Fibroblast of lung (primary cell): ENCODE measurements at regions not wholly inside any gene's neighbourhood (a gene's known extent, or its start where the extent isn't known, plus 50 kb on each side); places are given as distances from the start of the nearest gene placed in this dataset.

Experiments
- DNase-seq, 2 donors: peaks; one replicate each; pipeline versions ENCODE4 v3.0.0 to v3.0.0-alpha.2; 2010; ENCODE audit warnings: low read depth in 2 of 2
- H2AFZ ChIP-seq: 2 replicates; pipeline ENCODE4 v1.5.1; 2012; ENCODE audit warnings: low read length, control low read depth, inconsistent platforms
- H3K27ac ChIP-seq: 2 replicates; pipeline ENCODE4 v1.5.1; 2011; ENCODE audit warnings: low read length, control low read depth; ENCODE audit not compliant: insufficient read depth
- H3K27me3 ChIP-seq: 2 replicates; pipeline ENCODE4 v1.5.1; 2011; ENCODE audit warnings: mild to moderate bottlenecking, low read length; ENCODE audit not compliant: control insufficient read depth, insufficient read depth
- H3K36me3 ChIP-seq: 2 replicates; pipeline ENCODE4 v1.5.1; 2011; ENCODE audit warnings: low read length; ENCODE audit not compliant: control insufficient read depth, insufficient read depth
- H3K4me1 ChIP-seq: 2 replicates; pipeline ENCODE4 v1.5.1; 2011; ENCODE audit warnings: low read length; ENCODE audit not compliant: control insufficient read depth, insufficient read depth; ENCODE audit errors: extremely low read depth
- H3K4me2 ChIP-seq: 2 replicates; pipeline ENCODE4 v1.5.1; 2011; ENCODE audit warnings: low read length, control low read depth; ENCODE audit not compliant: insufficient read depth; ENCODE audit errors: extremely low read depth
- H3K4me3 ChIP-seq, 4 experiments: fragments of 200-600 bp in 1 of 4; sonication (generic) in 1 of 4; replicated peaks in 1 of 4; 2 replicates each; pipeline ENCODE4 v1.5.1; 2011 to 2016; ENCODE audit warnings: low read length in 4 of 4, low read depth in 3 of 4, mild to moderate bottlenecking in 3 of 4, control low read depth in 2 of 4, inconsistent platforms in 1 of 4, mixed read lengths in 1 of 4; ENCODE audit not compliant: insufficient read depth in 1 of 4; ENCODE audit errors: control extremely low read depth in 1 of 4
- H3K79me2 ChIP-seq: 2 replicates; pipeline ENCODE4 v1.5.1; 2012; ENCODE audit warnings: mild to moderate bottlenecking, low read length, inconsistent platforms; ENCODE audit not compliant: control insufficient read depth, insufficient read depth
- H3K9ac ChIP-seq: 2 replicates; pipeline ENCODE4 v1.5.1; 2011; ENCODE audit warnings: mild to moderate bottlenecking, low read length, control low read depth; ENCODE audit not compliant: insufficient read depth
- H3K9me3 ChIP-seq: 2 replicates; pipeline ENCODE4 v1.5.1; 2012; ENCODE audit warnings: low read depth, low read length; ENCODE audit not compliant: control insufficient read depth, insufficient read depth
- H4K20me1 ChIP-seq: 2 replicates; pipeline ENCODE4 v1.5.1; 2011; ENCODE audit warnings: low read length; ENCODE audit not compliant: control insufficient read depth, insufficient read depth; ENCODE audit errors: extremely low read depth
- EZH2 ChIP-seq: IDR thresholded peaks from 2 replicates; pipeline ENCODE4 v1.5.1; 2012; ENCODE audit warnings: low read length, control low read depth, mild to moderate bottlenecking; ENCODE audit errors: missing control alignments
- TF ChIP-seq, protein P1 (sequence below), 2 donors: IDR thresholded peaks in 1 of 2; conservative IDR thresholded peaks in 1 of 2; 1 replicate in 1 of 2; 2 replicates in 1 of 2; pipeline ENCODE4 v1.5.1; 2011 to 2012; ENCODE audit warnings: low read length in 2 of 2, control low read depth in 1 of 2, inconsistent platforms in 1 of 2, low read depth in 1 of 2, mild to moderate bottlenecking in 1 of 2

DNA sequence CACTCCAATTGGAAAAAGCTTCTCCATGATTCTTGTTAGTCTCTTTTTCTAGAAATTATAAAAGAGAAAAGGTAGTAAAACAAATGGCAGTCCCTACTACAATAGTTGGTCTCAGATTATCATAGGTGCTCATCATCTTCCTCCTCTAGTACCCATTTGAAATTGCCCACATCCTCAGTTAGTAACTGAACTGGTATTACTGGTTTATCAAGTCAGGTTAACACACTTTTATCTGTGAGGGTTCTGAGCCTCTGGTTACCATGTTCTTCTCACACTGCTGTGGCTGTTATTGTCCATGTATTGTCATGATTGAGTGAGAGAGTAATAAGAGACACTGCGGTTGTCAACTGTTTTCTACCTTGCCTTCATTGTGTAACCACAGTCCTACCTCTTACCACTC is 901.7 kb downstream of the TLE1 start:
- Histone ChIP-seq H3K4me3 (no peak overlapping the region), H3K27ac (no peak overlapping the region), H3K27me3 (no peaks in the 10 kb centered on the region), H2AFZ (no peak overlapping the region), H3K36me3 (no peaks in the 10 kb centered on the region), H3K9me3 (no peaks in the 10 kb centered on the region), H3K4me2 (no peak overlapping the region), H4K20me1 (no peaks in the 10 kb centered on the region), H3K4me1 (no peaks in the 10 kb centered on the region), H3K9ac (no peak overlapping the region), H3K79me2 (no peaks in the 10 kb centered on the region)
- DNase-seq: no peak
- TF ChIP-seq EZH2: no peak
- TF ChIP-seq, protein P1, sequence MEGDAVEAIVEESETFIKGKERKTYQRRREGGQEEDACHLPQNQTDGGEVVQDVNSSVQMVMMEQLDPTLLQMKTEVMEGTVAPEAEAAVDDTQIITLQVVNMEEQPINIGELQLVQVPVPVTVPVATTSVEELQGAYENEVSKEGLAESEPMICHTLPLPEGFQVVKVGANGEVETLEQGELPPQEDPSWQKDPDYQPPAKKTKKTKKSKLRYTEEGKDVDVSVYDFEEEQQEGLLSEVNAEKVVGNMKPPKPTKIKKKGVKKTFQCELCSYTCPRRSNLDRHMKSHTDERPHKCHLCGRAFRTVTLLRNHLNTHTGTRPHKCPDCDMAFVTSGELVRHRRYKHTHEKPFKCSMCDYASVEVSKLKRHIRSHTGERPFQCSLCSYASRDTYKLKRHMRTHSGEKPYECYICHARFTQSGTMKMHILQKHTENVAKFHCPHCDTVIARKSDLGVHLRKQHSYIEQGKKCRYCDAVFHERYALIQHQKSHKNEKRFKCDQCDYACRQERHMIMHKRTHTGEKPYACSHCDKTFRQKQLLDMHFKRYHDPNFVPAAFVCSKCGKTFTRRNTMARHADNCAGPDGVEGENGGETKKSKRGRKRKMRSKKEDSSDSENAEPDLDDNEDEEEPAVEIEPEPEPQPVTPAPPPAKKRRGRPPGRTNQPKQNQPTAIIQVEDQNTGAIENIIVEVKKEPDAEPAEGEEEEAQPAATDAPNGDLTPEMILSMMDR (conservative IDR thresholded peaks at IDR 0.05 in 1 of 2, IDR thresholded peaks at IDR 0.05 in 1 of 2; ENCODE audit: low read depth in 1 of 2, low read length in 2 of 2): no peak

DNA sequence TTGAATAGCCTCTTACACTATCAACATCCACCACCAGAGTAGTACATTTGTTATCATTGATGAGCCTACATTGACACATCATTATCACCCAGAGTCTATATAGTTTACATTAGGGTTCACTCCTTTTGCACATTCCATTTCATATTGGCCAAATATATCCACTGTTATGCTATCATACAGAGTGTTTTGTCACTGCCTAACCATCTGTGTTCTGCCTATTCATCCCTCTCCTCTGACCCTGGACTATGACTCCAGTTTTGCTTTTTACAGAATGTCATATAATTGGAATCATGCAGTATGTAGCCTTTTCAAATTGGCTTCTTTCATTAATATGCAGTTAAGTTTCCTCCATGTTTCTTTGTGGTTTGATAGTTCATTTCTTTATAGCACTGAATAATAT is 904.7 kb downstream of the TLE1 start:
- DNase-seq: no peak
- H3K4me3 ChIP-seq: no peak overlapping the region
- no peaks in the 10 kb centered on the region for H3K4me1 ChIP-seq
- TF ChIP-seq EZH2: no peak
- TF ChIP-seq, protein P1 (conservative IDR thresholded peaks at IDR 0.05 in 1 of 2, IDR thresholded peaks at IDR 0.05 in 1 of 2; ENCODE audit: low read depth in 1 of 2, low read length in 2 of 2): no peak
- no peak overlapping the region for H3K27ac ChIP-seq
- no peaks in the 10 kb centered on the region for H3K36me3 ChIP-seq
- no peak overlapping the region for H3K9ac ChIP-seq
- no peak overlapping the region for H2AFZ ChIP-seq
- H3K27me3 ChIP-seq: no peaks in the 10 kb centered on the region
- no peak overlapping the region for H3K4me2 ChIP-seq
- H3K9me3 ChIP-seq: no peaks in the 10 kb centered on the region
- no peaks in the 10 kb centered on the region for H4K20me1 ChIP-seq
- H3K79me2 ChIP-seq: no peaks in the 10 kb centered on the region

DNA sequence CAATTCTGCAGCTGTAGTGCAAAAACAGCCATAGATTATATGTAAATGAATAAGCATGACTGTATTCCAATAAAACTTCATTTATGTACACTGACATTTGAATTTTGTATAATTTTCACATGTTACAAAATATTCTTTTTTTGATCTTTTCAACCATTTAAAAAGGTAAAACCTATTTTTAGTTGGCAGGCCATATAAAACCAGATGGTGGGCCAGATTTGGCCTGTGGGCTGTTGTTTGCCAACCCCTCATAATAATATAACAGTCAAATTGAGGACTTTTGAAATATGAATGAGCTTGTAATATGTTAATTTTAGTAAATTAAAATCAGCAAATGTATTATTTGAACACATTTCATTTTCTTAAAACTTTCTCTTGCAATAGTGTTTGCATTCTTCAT is 913.4 kb downstream of the TLE1 start:
- TF ChIP-seq, protein P1 (conservative IDR thresholded peaks at IDR 0.05 in 1 of 2, IDR thresholded peaks at IDR 0.05 in 1 of 2; ENCODE audit: low read depth in 1 of 2, low read length in 2 of 2): no peak
- TF ChIP-seq EZH2: no peak
- Histone ChIP-seq H3K4me2 (no peak overlapping the region), H3K4me1 (peaks cover 2% of the 10 kb centered on the region), H3K9me3 (no peaks in the 10 kb centered on the region), H2AFZ (no peak overlapping the region), H3K27ac (no peak overlapping the region), H4K20me1 (no peaks in the 10 kb centered on the region), H3K4me3 (no peak overlapping the region), H3K9ac (no peak overlapping the region), H3K36me3 (no peaks in the 10 kb centered on the region), H3K79me2 (no peaks in the 10 kb centered on the region), H3K27me3 (no peaks in the 10 kb centered on the region)
- no peak for DNase-seq
